GM12878 (cell line): ENCODE measurements at regions not wholly inside any gene's neighbourhood (a gene's known extent, or its start where the extent isn't known, plus 50 kb on each side); places are given as distances from the start of the nearest gene placed in this dataset.

Experiments
- BRCA1 ChIP-seq: IDR thresholded peaks from 2 replicates; pipeline ENCODE4 v1.6.1; 2011; ENCODE audit warnings: low read depth, low read length, improper control_type of control experiment
- STAT1 ChIP-seq: fragments of 450-650 bp; conservative IDR thresholded peaks from 2 replicates; pipeline ENCODE4 v1.6.1; 2014; ENCODE audit warnings: antibody characterized with exemption, mild to moderate bottlenecking
- YY1 ChIP-seq: IDR thresholded peaks from 2 replicates; pipeline ENCODE4 v1.6.1; 2011; ENCODE audit warnings: low read depth, mild to moderate bottlenecking, low read length
- ZNF217 ChIP-seq: fragments of 450-650 bp; IDR thresholded peaks from 2 replicates; pipeline ENCODE4 v1.6.1; 2017; ENCODE audit warnings: antibody characterized with exemption, mild to moderate bottlenecking
- ZNF24 ChIP-seq: fragments of 450-650 bp; IDR thresholded peaks from 2 replicates; pipeline ENCODE4 v1.6.1; 2017; ENCODE audit warnings: antibody characterized with exemption, mild to moderate bottlenecking
- TF ChIP-seq, protein P1 (sequence below): fragments of 450-650 bp; formaldehyde crosslinking; IDR thresholded peaks from 2 replicates; pipeline ENCODE4 v1.4.0; 2022; ENCODE audit warnings: mild to moderate bottlenecking, moderate library complexity
- TF ChIP-seq, protein P2 (sequence below): IDR thresholded peaks from 2 replicates; pipeline ENCODE4 v1.6.1; 2011; ENCODE audit warnings: low read depth, mild to moderate bottlenecking, low read length, moderate library complexity, borderline replicate concordance; ENCODE audit errors: extremely low read depth
- TF ChIP-seq, protein P3 (sequence below): IDR thresholded peaks from 2 replicates; pipeline ENCODE4 v1.6.1; 2011; ENCODE audit warnings: mild to moderate bottlenecking, low read depth, low read length, moderate library complexity; ENCODE audit not compliant: insufficient replicate concordance
- TF ChIP-seq, protein P4 (sequence below): fragments of 450-650 bp; IDR thresholded peaks from 2 replicates; pipeline ENCODE4 v1.6.1; 2017; ENCODE audit warnings: low read depth, mild to moderate bottlenecking, moderate library complexity
- TF ChIP-seq, protein P5 (sequence below): fragments of 450-650 bp; IDR thresholded peaks from 2 replicates; pipeline ENCODE4 v1.6.1; 2018; ENCODE audit warnings: mild to moderate bottlenecking, low read depth, moderate library complexity; ENCODE audit not compliant: partially characterized antibody

DNA sequence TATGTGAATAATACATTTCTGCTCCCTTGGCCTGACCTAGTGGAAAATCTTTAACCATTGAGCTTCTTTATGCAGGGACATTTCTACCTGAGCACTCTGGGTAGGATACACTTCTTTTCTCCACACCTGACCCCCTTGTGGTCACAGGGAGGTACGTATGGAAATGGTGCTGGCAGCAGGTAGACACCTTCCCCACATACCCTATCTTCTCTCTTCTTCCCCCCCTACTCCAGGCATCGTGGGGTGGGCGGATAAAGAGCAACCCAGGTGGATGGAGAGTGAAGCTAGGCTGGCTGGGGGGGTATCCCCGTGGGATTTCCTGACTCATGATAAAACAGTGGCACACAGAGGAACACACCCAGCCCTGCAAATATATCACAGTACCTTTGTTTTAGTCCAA lies 312.1 kb downstream of the ARRDC4 start (continued):
- TF ChIP-seq, protein P1, sequence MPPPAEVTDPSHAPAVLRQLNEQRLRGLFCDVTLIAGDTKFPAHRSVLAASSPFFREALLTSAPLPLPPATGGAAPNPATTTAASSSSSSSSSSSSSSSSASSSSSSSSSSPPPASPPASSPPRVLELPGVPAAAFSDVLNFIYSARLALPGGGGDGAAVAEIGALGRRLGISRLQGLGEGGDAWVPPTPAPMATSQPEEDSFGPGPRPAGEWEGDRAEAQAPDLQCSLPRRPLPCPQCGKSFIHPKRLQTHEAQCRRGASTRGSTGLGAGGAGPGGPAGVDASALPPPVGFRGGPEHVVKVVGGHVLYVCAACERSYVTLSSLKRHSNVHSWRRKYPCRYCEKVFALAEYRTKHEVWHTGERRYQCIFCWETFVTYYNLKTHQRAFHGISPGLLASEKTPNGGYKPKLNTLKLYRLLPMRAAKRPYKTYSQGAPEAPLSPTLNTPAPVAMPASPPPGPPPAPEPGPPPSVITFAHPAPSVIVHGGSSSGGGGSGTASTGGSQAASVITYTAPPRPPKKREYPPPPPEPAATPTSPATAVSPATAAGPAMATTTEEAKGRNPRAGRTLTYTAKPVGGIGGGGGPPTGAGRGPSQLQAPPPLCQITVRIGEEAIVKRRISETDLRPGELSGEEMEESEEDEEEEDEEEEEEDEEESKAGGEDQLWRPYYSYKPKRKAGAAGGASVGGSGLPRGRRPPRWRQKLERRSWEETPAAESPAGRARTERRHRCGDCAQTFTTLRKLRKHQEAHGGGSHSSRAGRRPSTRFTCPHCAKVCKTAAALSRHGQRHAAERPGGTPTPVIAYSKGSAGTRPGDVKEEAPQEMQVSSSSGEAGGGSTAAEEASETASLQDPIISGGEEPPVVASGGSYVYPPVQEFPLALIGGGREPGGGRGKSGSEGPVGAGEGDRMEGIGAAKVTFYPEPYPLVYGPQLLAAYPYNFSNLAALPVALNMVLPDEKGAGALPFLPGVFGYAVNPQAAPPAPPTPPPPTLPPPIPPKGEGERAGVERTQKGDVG (CRISPR knock-in tag), result no peak
- no peak for TF ChIP-seq ZNF217
- TF ChIP-seq, protein P2, sequence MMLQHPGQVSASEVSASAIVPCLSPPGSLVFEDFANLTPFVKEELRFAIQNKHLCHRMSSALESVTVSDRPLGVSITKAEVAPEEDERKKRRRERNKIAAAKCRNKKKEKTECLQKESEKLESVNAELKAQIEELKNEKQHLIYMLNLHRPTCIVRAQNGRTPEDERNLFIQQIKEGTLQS, result no peak
- TF ChIP-seq, protein P3, sequence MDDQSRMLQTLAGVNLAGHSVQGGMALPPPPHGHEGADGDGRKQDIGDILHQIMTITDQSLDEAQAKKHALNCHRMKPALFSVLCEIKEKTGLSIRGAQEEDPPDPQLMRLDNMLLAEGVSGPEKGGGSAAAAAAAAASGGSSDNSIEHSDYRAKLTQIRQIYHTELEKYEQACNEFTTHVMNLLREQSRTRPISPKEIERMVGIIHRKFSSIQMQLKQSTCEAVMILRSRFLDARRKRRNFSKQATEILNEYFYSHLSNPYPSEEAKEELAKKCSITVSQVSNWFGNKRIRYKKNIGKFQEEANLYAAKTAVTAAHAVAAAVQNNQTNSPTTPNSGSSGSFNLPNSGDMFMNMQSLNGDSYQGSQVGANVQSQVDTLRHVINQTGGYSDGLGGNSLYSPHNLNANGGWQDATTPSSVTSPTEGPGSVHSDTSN, result no peak
- TF ChIP-seq, protein P4, sequence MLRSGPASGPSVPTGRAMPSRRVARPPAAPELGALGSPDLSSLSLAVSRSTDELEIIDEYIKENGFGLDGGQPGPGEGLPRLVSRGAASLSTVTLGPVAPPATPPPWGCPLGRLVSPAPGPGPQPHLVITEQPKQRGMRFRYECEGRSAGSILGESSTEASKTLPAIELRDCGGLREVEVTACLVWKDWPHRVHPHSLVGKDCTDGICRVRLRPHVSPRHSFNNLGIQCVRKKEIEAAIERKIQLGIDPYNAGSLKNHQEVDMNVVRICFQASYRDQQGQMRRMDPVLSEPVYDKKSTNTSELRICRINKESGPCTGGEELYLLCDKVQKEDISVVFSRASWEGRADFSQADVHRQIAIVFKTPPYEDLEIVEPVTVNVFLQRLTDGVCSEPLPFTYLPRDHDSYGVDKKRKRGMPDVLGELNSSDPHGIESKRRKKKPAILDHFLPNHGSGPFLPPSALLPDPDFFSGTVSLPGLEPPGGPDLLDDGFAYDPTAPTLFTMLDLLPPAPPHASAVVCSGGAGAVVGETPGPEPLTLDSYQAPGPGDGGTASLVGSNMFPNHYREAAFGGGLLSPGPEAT, result no peak
- no peak for TF ChIP-seq YY1
- TF ChIP-seq STAT1, result no peak
- TF ChIP-seq, protein P5, sequence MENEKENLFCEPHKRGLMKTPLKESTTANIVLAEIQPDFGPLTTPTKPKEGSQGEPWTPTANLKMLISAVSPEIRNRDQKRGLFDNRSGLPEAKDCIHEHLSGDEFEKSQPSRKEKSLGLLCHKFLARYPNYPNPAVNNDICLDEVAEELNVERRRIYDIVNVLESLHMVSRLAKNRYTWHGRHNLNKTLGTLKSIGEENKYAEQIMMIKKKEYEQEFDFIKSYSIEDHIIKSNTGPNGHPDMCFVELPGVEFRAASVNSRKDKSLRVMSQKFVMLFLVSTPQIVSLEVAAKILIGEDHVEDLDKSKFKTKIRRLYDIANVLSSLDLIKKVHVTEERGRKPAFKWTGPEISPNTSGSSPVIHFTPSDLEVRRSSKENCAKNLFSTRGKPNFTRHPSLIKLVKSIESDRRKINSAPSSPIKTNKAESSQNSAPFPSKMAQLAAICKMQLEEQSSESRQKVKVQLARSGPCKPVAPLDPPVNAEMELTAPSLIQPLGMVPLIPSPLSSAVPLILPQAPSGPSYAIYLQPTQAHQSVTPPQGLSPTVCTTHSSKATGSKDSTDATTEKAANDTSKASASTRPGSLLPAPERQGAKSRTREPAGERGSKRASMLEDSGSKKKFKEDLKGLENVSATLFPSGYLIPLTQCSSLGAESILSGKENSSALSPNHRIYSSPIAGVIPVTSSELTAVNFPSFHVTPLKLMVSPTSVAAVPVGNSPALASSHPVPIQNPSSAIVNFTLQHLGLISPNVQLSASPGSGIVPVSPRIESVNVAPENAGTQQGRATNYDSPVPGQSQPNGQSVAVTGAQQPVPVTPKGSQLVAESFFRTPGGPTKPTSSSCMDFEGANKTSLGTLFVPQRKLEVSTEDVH, result no peak
- TF ChIP-seq ZNF24, result no peak
- TF ChIP-seq BRCA1, result no peak
